CMK (cell line): ENCODE measurements at regions not wholly inside any gene's neighbourhood (a gene's known extent, or its start where the extent isn't known, plus 50 kb on each side); places are given as distances from the start of the nearest gene placed in this dataset.

Experiments used
- DNase-seq: peaks from one replicate; pipeline ENCODE4 v3.0.0-alpha.2; 2010; ENCODE audit warnings: low read depth

- no peak for DNase-seq
Measured at GRCh38 chr1:14443164-14443787, 155.2 kb upstream of the KAZN start.

GRCh38 chr1:14451217-14451616 is 147.3 kb upstream of the KAZN start:
- DNase-seq, result no peak

- DNase-seq, result no peak
Measured at GRCh38 chr1:14452551-14452950, 145.9 kb upstream of the KAZN start.

GRCh38 chr1:14460173-14460572 is 138.3 kb upstream of the KAZN start:
- no peak for DNase-seq

GRCh38 chr1:14462851-14463250 is 135.6 kb upstream of the KAZN start:
- no peak for DNase-seq

- DNase-seq, result no peak
Measured at GRCh38 chr1:14466006-14466405, 132.5 kb upstream of the KAZN start.

GRCh38 chr1:14467112-14467511 is 131.4 kb upstream of the KAZN start:
- DNase-seq, result no peak

GRCh38 chr1:14468751-14469150 is 129.7 kb upstream of the KAZN start:
- DNase-seq, result no peak

- no peak for DNase-seq
Measured at GRCh38 chr1:14470802-14471201, 127.7 kb upstream of the KAZN start.

GRCh38 chr1:14474856-14475255 is 123.6 kb upstream of the KAZN start:
- DNase-seq, result no peak

- no peak for DNase-seq
Measured at GRCh38 chr1:14476170-14476955, 122.1 kb upstream of the KAZN start.

- DNase-seq, result no peak
Measured at GRCh38 chr1:14478120-14478519, 120.4 kb upstream of the KAZN start.

- DNase-seq, result no peak
Measured at GRCh38 chr1:14479865-14480264, 118.6 kb upstream of the KAZN start.

GRCh38 chr1:14482784-14483450 is 115.6 kb upstream of the KAZN start:
- DNase-seq, result no peak

- DNase-seq, result no peak
Measured at GRCh38 chr1:14485285-14485684, 113.2 kb upstream of the KAZN start.

GRCh38 chr1:14486401-14487201 is 111.9 kb upstream of the KAZN start:
- no peak for DNase-seq

GRCh38 chr1:14487671-14488070 is 110.8 kb upstream of the KAZN start:
- DNase-seq, result no peak

- no peak for DNase-seq
Measured at GRCh38 chr1:14494911-14495310, 103.6 kb upstream of the KAZN start.

- no peak for DNase-seq
Measured at GRCh38 chr1:14495381-14495780, 103.1 kb upstream of the KAZN start.

- DNase-seq, result no peak
Measured at GRCh38 chr1:14495996-14496395, 102.5 kb upstream of the KAZN start.

- no peak for DNase-seq
Measured at GRCh38 chr1:14498839-14499238, 99.6 kb upstream of the KAZN start.

GRCh38 chr1:14499312-14500040 is 99.0 kb upstream of the KAZN start:
- no peak for DNase-seq
